ENCODE measurements at regions not wholly inside any gene's neighbourhood (a gene's known extent, or its start where the extent isn't known, plus 50 kb on each side); places are given as distances from the start of the nearest gene placed in this dataset.

- TF ChIP-seq CTCF (IDR thresholded peaks at IDR 0.05; ENCODE audit: poor library complexity) (no peak), EZH2phosphoT487 (IDR thresholded peaks at IDR 0.05; ENCODE audit: low read depth, severe bottlenecking, unreplicated experiment) (no peak)
These were observed 550.4 kb upstream of the CHAC2 start for GRCh38 chr2:53217250-53217649.
